Testis (tissue), 2 donors: ENCODE measurements at regions not wholly inside any gene's neighbourhood (a gene's known extent, or its start where the extent isn't known, plus 50 kb on each side); places are given as distances from the start of the nearest gene placed in this dataset.
A peak's percentile ranks its signal among the peaks of the same experiment; 100 is the strongest.

Experiments used
- DNase-seq: peaks from one replicate; pipeline ENCODE4 v3.0.0-alpha.2; 2019
- H3K27ac ChIP-seq, 2 donors: fragments of 200-600 bp; sonication (generic); one replicate each; pipeline ENCODE4 v1.5.1; 2019
- H3K27me3 ChIP-seq: fragments of 200-600 bp; sonication (generic); one replicate; pipeline ENCODE4 v1.5.1; 2019
- H3K36me3 ChIP-seq: fragments of 200-600 bp; sonication (generic); one replicate; pipeline ENCODE4 v1.5.1; 2017; ENCODE audit warnings: low read depth; ENCODE audit errors: missing control alignments
- H3K4me1 ChIP-seq: fragments of 200-600 bp; sonication (generic); one replicate; pipeline ENCODE4 v1.5.1; 2019
- H3K4me3 ChIP-seq, 2 donors: fragments of 200-600 bp; sonication (generic); one replicate each; pipeline ENCODE4 v1.5.1; 2017 to 2019
- H3K9me3 ChIP-seq: fragments of 200-600 bp; sonication (generic); one replicate; pipeline ENCODE4 v1.5.1; 2017
- POLR2A ChIP-seq: fragments of 450-650 bp; IDR thresholded peaks from one replicate; pipeline ENCODE4 v1.6.1; 2017; ENCODE audit warnings: antibody characterized with exemption, mild to moderate bottlenecking, moderate library complexity
- WGBS, 2 donors: methylation state at CpG; one replicate each; pipeline ENCODE4 v1.1.5; 2018; 5-methylcytosine and 5-hydroxymethylcytosine counted together
- intact Hi-C: fragments of 100-400 bp; cut with DNase I; formaldehyde crosslinking; loops from one replicate; pipeline ENCODE4 v1.15.1; 2023; ENCODE audit warnings: low total_unique reads
- TF ChIP-seq, protein P1 (sequence below), 3 experiments: fragments of 450-650 bp in 2 of 3; fragments of 200-600 bp in 1 of 3; sonication (generic) in 1 of 3; IDR thresholded peaks; one replicate each; pipeline ENCODE4 v1.5.1; 2016 to 2019; ENCODE audit warnings: antibody characterized with exemption in 3 of 3, mild to moderate bottlenecking in 2 of 3, moderate library complexity in 1 of 3

DNA sequence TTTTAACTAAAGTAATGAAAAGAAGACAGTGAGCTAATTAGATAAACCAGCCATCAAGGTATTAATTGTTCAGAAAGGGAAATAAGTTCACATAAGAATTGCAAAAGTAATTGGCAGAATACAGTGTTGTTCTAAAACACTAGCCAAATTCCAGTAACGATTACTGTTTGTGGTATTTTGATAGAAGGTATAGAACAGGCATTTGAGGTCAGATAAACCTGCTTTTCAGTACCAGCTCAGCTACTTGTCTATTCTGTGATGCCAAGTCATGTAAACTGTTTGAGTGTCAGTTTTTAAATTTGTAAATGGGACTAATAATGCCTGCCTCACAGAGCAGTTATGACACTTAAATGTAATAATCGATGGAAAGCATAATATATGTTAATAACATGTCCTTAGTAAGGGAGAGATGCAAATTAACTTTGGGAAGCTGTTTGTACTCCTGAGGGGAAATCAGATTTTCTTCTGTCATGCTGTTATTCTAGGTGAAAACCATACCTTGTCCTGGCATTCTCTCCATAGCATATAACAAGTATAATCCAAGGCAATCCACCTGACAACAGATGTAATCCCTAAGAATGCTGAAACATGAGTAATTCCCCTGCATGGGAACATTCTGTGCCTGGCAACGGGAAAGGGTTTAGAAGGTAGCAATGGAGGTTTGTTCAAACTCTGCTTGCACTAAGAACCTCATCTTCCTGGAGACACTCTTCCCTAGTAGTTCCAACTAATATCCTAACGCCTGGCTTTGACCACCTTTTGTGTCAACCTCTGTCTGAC lies 509.5 kb upstream of the PAPPA start:
- WGBS, 2 donors: 80 to 82% methylated on average over 4 of the region's 4 CpGs
- intact Hi-C loops: no loop called here
- Histone ChIP-seq H3K4me1 (no peaks in the 10 kb centered on the region), H3K9me3 (no peaks in the 10 kb centered on the region), H3K27ac (no peak overlapping the region), H3K27me3 (no peaks in the 10 kb centered on the region), H3K36me3 (no peaks in the 10 kb centered on the region), H3K4me3 (no peak overlapping the region)
- TF ChIP-seq, protein P1, sequence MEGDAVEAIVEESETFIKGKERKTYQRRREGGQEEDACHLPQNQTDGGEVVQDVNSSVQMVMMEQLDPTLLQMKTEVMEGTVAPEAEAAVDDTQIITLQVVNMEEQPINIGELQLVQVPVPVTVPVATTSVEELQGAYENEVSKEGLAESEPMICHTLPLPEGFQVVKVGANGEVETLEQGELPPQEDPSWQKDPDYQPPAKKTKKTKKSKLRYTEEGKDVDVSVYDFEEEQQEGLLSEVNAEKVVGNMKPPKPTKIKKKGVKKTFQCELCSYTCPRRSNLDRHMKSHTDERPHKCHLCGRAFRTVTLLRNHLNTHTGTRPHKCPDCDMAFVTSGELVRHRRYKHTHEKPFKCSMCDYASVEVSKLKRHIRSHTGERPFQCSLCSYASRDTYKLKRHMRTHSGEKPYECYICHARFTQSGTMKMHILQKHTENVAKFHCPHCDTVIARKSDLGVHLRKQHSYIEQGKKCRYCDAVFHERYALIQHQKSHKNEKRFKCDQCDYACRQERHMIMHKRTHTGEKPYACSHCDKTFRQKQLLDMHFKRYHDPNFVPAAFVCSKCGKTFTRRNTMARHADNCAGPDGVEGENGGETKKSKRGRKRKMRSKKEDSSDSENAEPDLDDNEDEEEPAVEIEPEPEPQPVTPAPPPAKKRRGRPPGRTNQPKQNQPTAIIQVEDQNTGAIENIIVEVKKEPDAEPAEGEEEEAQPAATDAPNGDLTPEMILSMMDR (IDR thresholded peaks at IDR 0.05): no peak
- TF ChIP-seq POLR2A: no peak
- no peak for DNase-seq

DNA sequence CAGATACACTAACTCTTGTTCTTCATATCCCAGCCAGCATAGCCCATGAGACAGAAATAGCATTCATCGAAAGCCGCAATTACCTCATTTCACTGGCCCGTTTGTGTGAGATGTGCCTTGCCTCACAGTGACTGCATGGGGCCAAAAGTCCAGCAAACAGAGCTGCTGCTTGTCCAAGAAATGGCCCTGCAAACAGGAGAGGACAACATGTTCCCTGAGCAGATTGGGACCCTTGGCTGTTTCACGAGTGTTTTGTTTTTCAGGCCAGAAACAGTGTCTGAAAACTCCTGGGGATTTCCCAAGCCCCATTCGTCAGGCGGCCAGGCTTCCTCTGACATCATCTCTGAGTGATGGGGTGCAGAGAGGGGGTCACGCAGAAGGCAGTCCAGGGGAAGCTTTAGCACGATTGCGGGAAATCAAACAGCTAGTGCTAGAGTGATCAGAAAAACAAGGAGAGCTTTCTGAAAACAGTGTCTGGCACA lies 503.6 kb upstream of the PAPPA start:
- H3K4me3 ChIP-seq: no peak overlapping the region
- H3K27me3 ChIP-seq: no peaks in the 10 kb centered on the region
- H3K36me3 ChIP-seq: no peaks in the 10 kb centered on the region
- DNase-seq: peak; percentile 33
- H3K27ac ChIP-seq: no peak overlapping the region
- H3K9me3 ChIP-seq: no peaks in the 10 kb centered on the region
- H3K4me1 ChIP-seq: no peaks in the 10 kb centered on the region
- intact Hi-C loops: no loop called here
- no peak for TF ChIP-seq POLR2A
- TF ChIP-seq, protein P1 (IDR thresholded peaks at IDR 0.05): no peak
- 43 to 50% methylated on average over 9 of the region's 9 CpGs for WGBS, 2 donors

DNA sequence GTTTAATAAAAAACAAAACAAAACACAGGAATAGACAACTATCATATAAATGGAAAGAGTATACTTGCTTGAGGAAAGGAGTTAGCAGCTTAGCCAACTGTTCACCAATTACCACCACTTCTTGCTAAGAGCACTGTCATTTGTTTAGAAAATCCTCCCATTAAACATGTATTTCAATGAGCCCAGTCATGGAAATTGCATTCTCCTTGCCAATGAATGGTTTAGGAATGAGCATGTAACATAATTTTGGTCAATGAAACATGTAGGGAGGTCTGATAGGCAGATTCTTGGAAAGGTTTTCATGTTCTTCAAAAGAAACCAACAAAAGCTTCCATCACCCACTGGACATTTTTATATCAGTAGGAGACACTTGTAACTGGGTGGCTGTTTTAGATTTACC lies 502.8 kb upstream of the PAPPA start:
- TF ChIP-seq, protein P1 (IDR thresholded peaks at IDR 0.05): no peak
- no peak for TF ChIP-seq POLR2A
- no peaks in the 10 kb centered on the region for H3K36me3 ChIP-seq
- intact Hi-C loops: no loop called here
- H3K9me3 ChIP-seq: no peaks in the 10 kb centered on the region
- no peaks in the 10 kb centered on the region for H3K4me1 ChIP-seq
- no peak for DNase-seq
- H3K27me3 ChIP-seq: no peaks in the 10 kb centered on the region
- no peak overlapping the region for H3K27ac ChIP-seq
- H3K4me3 ChIP-seq: no peak overlapping the region

DNA sequence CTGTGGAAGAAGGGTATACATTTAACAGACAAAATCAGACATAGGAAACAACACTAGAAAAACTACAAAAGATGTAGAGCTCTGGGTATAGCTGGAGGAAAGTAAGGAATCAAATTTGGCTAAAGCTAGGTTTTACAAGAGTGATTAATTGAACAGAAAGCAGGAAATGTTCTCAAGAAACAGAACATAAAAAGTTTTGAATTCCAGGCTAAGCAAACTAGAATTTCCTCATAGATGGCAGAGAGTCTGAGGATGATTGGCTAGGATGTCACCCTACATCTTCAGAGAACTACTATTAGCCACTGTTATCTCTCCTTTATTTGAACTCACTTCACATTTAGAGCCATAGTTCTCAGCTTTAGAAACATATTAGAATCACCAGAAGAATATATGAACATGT lies 502.1 kb upstream of the PAPPA start:
- Histone ChIP-seq H3K27me3 (no peaks in the 10 kb centered on the region), H3K4me1 (no peaks in the 10 kb centered on the region), H3K4me3 (no peak overlapping the region), H3K36me3 (no peaks in the 10 kb centered on the region), H3K27ac (no peak overlapping the region), H3K9me3 (no peaks in the 10 kb centered on the region)
- no peak for DNase-seq
- intact Hi-C loops: no loop called here
- no peak for TF ChIP-seq POLR2A
- TF ChIP-seq, protein P1 (IDR thresholded peaks at IDR 0.05): no peak

DNA sequence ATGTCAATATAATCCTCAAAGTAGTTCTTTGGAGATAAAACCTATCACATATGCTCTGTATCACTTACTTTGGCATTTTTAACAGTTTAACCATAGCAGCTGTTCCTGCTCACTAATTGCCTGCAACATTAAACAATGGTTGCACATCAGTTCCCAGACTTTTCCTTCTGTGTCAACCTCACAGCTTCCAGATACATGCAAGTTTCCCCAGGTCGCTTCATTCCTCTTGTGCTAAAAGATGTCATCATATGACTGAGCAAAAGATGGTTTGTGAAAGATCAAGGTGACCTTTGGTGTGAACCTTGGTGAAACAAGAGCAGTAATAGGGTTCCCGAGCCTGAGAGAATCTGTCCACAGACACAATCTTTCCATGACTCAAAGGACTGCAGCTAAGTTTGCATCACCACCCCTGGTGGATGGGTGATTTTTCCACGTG lies 500.4 kb upstream of the PAPPA start:
- H3K36me3 ChIP-seq: no peaks in the 10 kb centered on the region
- DNase-seq: no peak
- H3K27ac ChIP-seq: no peak overlapping the region
- 63 to 70% methylated on average over 3 of the region's 3 CpGs for WGBS, 2 donors
- no peaks in the 10 kb centered on the region for H3K27me3 ChIP-seq
- no peaks in the 10 kb centered on the region for H3K4me1 ChIP-seq
- no peaks in the 10 kb centered on the region for H3K9me3 ChIP-seq
- TF ChIP-seq, protein P1 (IDR thresholded peaks at IDR 0.05): no peak
- no peak for TF ChIP-seq POLR2A
- intact Hi-C loops: no loop called here
- H3K4me3 ChIP-seq: no peak overlapping the region
